SK-N-SH treated with all-trans-retinoic acid at 6 μM for 48 hours (cell line): ENCODE measurements at regions not wholly inside any gene's neighbourhood (a gene's known extent, or its start where the extent isn't known, plus 50 kb on each side); places are given as distances from the start of the nearest gene placed in this dataset.

Experiments
- CREB5 ChIP-seq: fragments of 250-450 bp; sonication (Bioruptor Pico); IDR thresholded peaks from 2 replicates; pipeline ENCODE4 v1.5.1; 2020; ENCODE audit warnings: low read depth, mild to moderate bottlenecking, moderate library complexity
- GLIS3 ChIP-seq: fragments of 250-450 bp; sonication (Bioruptor Pico); IDR thresholded peaks from 2 replicates; pipeline ENCODE4 v1.5.0; 2020; ENCODE audit warnings: mild to moderate bottlenecking, moderate library complexity
- PATZ1 ChIP-seq: fragments of 250-450 bp; sonication (Bioruptor Pico); IDR thresholded peaks from 2 replicates; pipeline ENCODE4 v1.8.0; 2020; ENCODE audit warnings: mild to moderate bottlenecking, moderate library complexity, borderline replicate concordance
- SNAI2 ChIP-seq: fragments of 250-450 bp; sonication (Bioruptor Pico); IDR thresholded peaks from 2 replicates; pipeline ENCODE4 v1.5.0; 2020; ENCODE audit warnings: mild to moderate bottlenecking, moderate library complexity
- TSHZ2 ChIP-seq: fragments of 250-450 bp; sonication (Bioruptor Pico); IDR thresholded peaks from 2 replicates; pipeline ENCODE4 v1.5.0; 2020; ENCODE audit warnings: mild to moderate bottlenecking, moderate library complexity
- ZNF565 ChIP-seq: fragments of 450-650 bp; formaldehyde crosslinking; conservative IDR thresholded peaks from 2 replicates; pipeline ENCODE4 v1.5.0; 2020; ENCODE audit warnings: low read depth, mild to moderate bottlenecking, moderate library complexity

- TF ChIP-seq GLIS3 (CRISPR knock-in tag) (no peak), CREB5 (no peak), TSHZ2 (CRISPR knock-in tag) (no peak), ZNF565 (CRISPR knock-in tag) (no peak), SNAI2 (CRISPR knock-in tag) (no peak), PATZ1 (no peak)
These were observed 200.7 kb upstream of the NCAM1 start for GRCh38 chr11:112760396-112761059.
